Caco-2 (cell line): ENCODE measurements at regions not wholly inside any gene's neighbourhood (a gene's known extent, or its start where the extent isn't known, plus 50 kb on each side); places are given as distances from the start of the nearest gene placed in this dataset.

Experiments used
- BruUV-seq: library from RNA; stranded (reverse); fragments of 400-500 nt; replicated peaks from 2 replicates; lab custom pipeline; 2021; lab: Mats Ljungman, UMichigan
- CTCF ChIA-PET: fragments of 300-600 bp; sonication (Branson Sonifier 250); formaldehyde crosslinking; loops from one replicate; lab custom pipeline; 2022; ENCODE audit warnings: antibody characterized with exemption; lab: Charles Lee
- POLR2A ChIA-PET: fragments of 300-600 bp; sonication (Branson Sonifier 250); formaldehyde crosslinking; loops from one replicate; lab custom pipeline; 2022; ENCODE audit warnings: antibody characterized with exemption; lab: Charles Lee
- DNase-seq, 2 experiments: peaks; one replicate each; pipeline versions ENCODE4 v3.0.0 to v3.0.0-alpha.2; 2020 to 2022
- H3K27me3 ChIP-seq: replicated peaks from 2 replicates; pipeline ENCODE4 v1.6.0; 2011; ENCODE audit warnings: low read length; ENCODE audit not compliant: control insufficient read depth, insufficient read depth
- H3K36me3 ChIP-seq: 2 replicates; pipeline ENCODE4 v1.5.1; 2011; ENCODE audit warnings: low read length; ENCODE audit not compliant: control insufficient read depth, insufficient read depth
- H3K4me1 ChIP-seq: fragments of 250-450 bp; sonication (Bioruptor Pico); 2 replicates; pipeline ENCODE4 v1.5.1; 2020; ENCODE audit warnings: mild to moderate bottlenecking
- H3K4me3 ChIP-seq: 2 replicates; pipeline ENCODE4 v1.5.1; 2011; ENCODE audit warnings: low read depth, mild to moderate bottlenecking, control low read depth, low read length
- H3K9me3 ChIP-seq: fragments of 250-450 bp; sonication (Bioruptor Pico); 2 replicates; pipeline ENCODE4 v1.5.1; 2020; ENCODE audit warnings: mild to moderate bottlenecking, moderate library complexity
- H3K27ac Mint-ChIP-seq: one replicate; pipeline ENCODE4 v1.8.0; 2022; ENCODE audit warnings: mixed read lengths; ENCODE audit not compliant: unreplicated experiment
- H3K27me3 Mint-ChIP-seq: one replicate; pipeline ENCODE4 v1.8.0; 2022; ENCODE audit warnings: mixed read lengths; ENCODE audit not compliant: insufficient read depth, unreplicated experiment
- H3K36me3 Mint-ChIP-seq: one replicate; pipeline ENCODE4 v1.8.0; 2022; ENCODE audit warnings: mild to moderate bottlenecking, mixed read lengths; ENCODE audit not compliant: insufficient read depth, unreplicated experiment
- H3K4me1 Mint-ChIP-seq: one replicate; pipeline ENCODE4 v1.8.0; 2022; ENCODE audit warnings: low read depth, mixed read lengths; ENCODE audit not compliant: unreplicated experiment
- H3K4me3 Mint-ChIP-seq: one replicate; pipeline ENCODE4 v1.8.0; 2022; ENCODE audit warnings: mild to moderate bottlenecking, moderate library complexity, mixed read lengths; ENCODE audit not compliant: unreplicated experiment
- H3K9me3 Mint-ChIP-seq: one replicate; pipeline ENCODE4 v1.8.0; 2022; ENCODE audit warnings: mixed read lengths; ENCODE audit not compliant: unreplicated experiment
- CTCF ChIP-seq, 2 experiments: fragments of 200-600 bp in 1 of 2; IDR thresholded peaks; 1 replicate in 1 of 2; 2 replicates in 1 of 2; pipeline versions ENCODE4 v1.5.1 to v1.8.0; 2011 to 2022; ENCODE audit warnings: antibody characterized with exemption in 1 of 2, control low read depth in 1 of 2, inconsistent platforms in 1 of 2, low read depth in 1 of 2, low read length in 1 of 2, mild to moderate bottlenecking in 1 of 2, moderate library complexity in 1 of 2; ENCODE audit not compliant: insufficient read depth in 1 of 2, severe bottlenecking in 1 of 2, unreplicated experiment in 1 of 2
- intact Hi-C: fragments of 100-400 bp; cut with micrococcal nuclease; formaldehyde crosslinking; loops from one replicate; pipeline ENCODE4 v1.10.0; 2022; ENCODE audit not compliant: unreplicated experiment

- H3K4me1 ChIP-seq = no peaks in the 10 kb centered on the region
- POLR2A ChIA-PET = no interaction called here
- Mint-ChIP-seq H3K27ac (no peak overlapping the region), H3K36me3 (no peaks in the 10 kb centered on the region), H3K27me3 (no peaks in the 10 kb centered on the region), H3K9me3 (no peaks in the 10 kb centered on the region), H3K4me3 (no peak overlapping the region), H3K4me1 (no peaks in the 10 kb centered on the region)
- DNase-seq = peak; percentile 60 to 81
- CTCF ChIA-PET = interaction anchor here (1.0 to 1.1 kb wide), 2 partner anchors 17 to 226 kb away, joined by 3 read pairs; no protein-coding TSS in a partner anchor
- no peaks in the 10 kb centered on the region for H3K9me3 ChIP-seq
- H3K27me3 ChIP-seq = no peaks in the 10 kb centered on the region; the same call in 1 of the 2 replicates
- peak; percentile 94 to 95 for TF ChIP-seq CTCF (IDR thresholded peaks at IDR 0.05; ENCODE audit: insufficient read depth in 1 of 2, low read depth in 1 of 2, low read length in 1 of 2, severe bottlenecking in 1 of 2, unreplicated experiment in 1 of 2)
- no TSS peak for BruUV-seq
- no peak overlapping the region for H3K4me3 ChIP-seq
- H3K36me3 ChIP-seq = no peaks in the 10 kb centered on the region
- intact Hi-C loops = loop anchor here (1.0 to 2.0 kb wide), 3 partner anchors 155 to 837 kb away; no protein-coding TSS in a partner anchor
These were observed 133.2 kb downstream of the MTX3 start for GRCh38 chr5:79857714-79858409.

- no peaks in the 10 kb centered on the region for H3K36me3 Mint-ChIP-seq
- Histone ChIP-seq H3K36me3 (no peaks in the 10 kb centered on the region), H3K9me3 (no peaks in the 10 kb centered on the region; the same call in 1 of the 2 replicates), H3K4me3 (no peak overlapping the region), H3K27me3 (no peaks in the 10 kb centered on the region; the same call in 1 of the 2 replicates), H3K4me1 (no peaks in the 10 kb centered on the region)
- H3K27me3 Mint-ChIP-seq = no peaks in the 10 kb centered on the region
- TF ChIP-seq CTCF (IDR thresholded peaks at IDR 0.05; ENCODE audit: insufficient read depth in 1 of 2, low read depth in 1 of 2, low read length in 1 of 2, severe bottlenecking in 1 of 2, unreplicated experiment in 1 of 2) = no peak
- CTCF ChIA-PET = no interaction called here
- no peaks in the 10 kb centered on the region for H3K4me1 Mint-ChIP-seq
- POLR2A ChIA-PET = no interaction called here
- no peak for DNase-seq
- intact Hi-C loops = no loop called here
- H3K4me3 Mint-ChIP-seq = no peak overlapping the region
- H3K9me3 Mint-ChIP-seq = no peaks in the 10 kb centered on the region
- no peak overlapping the region for H3K27ac Mint-ChIP-seq
- no TSS peak for BruUV-seq
These were observed 134.5 kb downstream of the MTX3 start for GRCh38 chr5:79856456-79857055.

GRCh38 chr5:79853676-79854418 lies 137.2 kb downstream of the MTX3 start:
- ChIA-PET CTCF (no interaction called here), POLR2A (no interaction called here)
- no peak for DNase-seq
- Histone ChIP-seq H3K9me3 (no peaks in the 10 kb centered on the region; the same call in 1 of the 2 replicates), H3K4me1 (no peaks in the 10 kb centered on the region), H3K36me3 (no peaks in the 10 kb centered on the region), H3K4me3 (no peak overlapping the region), H3K27me3 (no peaks in the 10 kb centered on the region; the same call in 1 of the 2 replicates)
- no peaks in the 10 kb centered on the region for H3K27me3 Mint-ChIP-seq
- H3K27ac Mint-ChIP-seq = no peak overlapping the region
- BruUV-seq = no TSS peak
- intact Hi-C loops = no loop called here
- no peaks in the 10 kb centered on the region for H3K4me1 Mint-ChIP-seq
- H3K36me3 Mint-ChIP-seq = no peaks in the 10 kb centered on the region
- H3K9me3 Mint-ChIP-seq = no peaks in the 10 kb centered on the region
- TF ChIP-seq CTCF (IDR thresholded peaks at IDR 0.05; ENCODE audit: insufficient read depth in 1 of 2, low read depth in 1 of 2, low read length in 1 of 2, severe bottlenecking in 1 of 2, unreplicated experiment in 1 of 2) = no peak
- no peak overlapping the region for H3K4me3 Mint-ChIP-seq
